HFFc6 (cell line): ENCODE measurements at regions not wholly inside any gene's neighbourhood (a gene's known extent, or its start where the extent isn't known, plus 50 kb on each side); places are given as distances from the start of the nearest gene placed in this dataset.

Experiments
- DNase-seq: peaks from one replicate; pipeline ENCODE4 v3.0.0-alpha.2; 2018
- H3K27ac Mint-ChIP-seq: 2 replicates; pipeline ENCODE4 v1.8.0; 2020; ENCODE audit warnings: mild to moderate bottlenecking, mixed read lengths
- H3K27me3 Mint-ChIP-seq: 2 replicates; pipeline ENCODE4 v1.8.0; 2021; ENCODE audit warnings: mild to moderate bottlenecking, moderate library complexity, mixed read lengths; ENCODE audit not compliant: insufficient read depth
- H3K36me3 Mint-ChIP-seq: 2 replicates; pipeline ENCODE4 v1.8.0; 2021; ENCODE audit warnings: low read depth, mixed read lengths
- H3K4me1 Mint-ChIP-seq: 2 replicates; pipeline ENCODE4 v1.8.0; 2020; ENCODE audit warnings: low read depth, mixed read lengths
- H3K4me3 Mint-ChIP-seq: 2 replicates; pipeline ENCODE4 v1.8.0; 2020; ENCODE audit warnings: mild to moderate bottlenecking, moderate library complexity, mixed read lengths
- H3K9me3 Mint-ChIP-seq: 2 replicates; pipeline ENCODE4 v1.8.0; 2020; ENCODE audit warnings: mild to moderate bottlenecking, mixed read lengths
- CTCF ChIP-seq: fragments of 200-600 bp; sonication (generic); IDR thresholded peaks from 2 replicates; pipeline ENCODE4 v1.5.0; 2021; ENCODE audit warnings: antibody characterized with exemption, mild to moderate bottlenecking

- H3K36me3 Mint-ChIP-seq = peaks cover 4% of the 10 kb centered on the region; the same call in 1 of the 2 replicates
- DNase-seq = no peak
- no peaks in the 10 kb centered on the region for H3K4me1 Mint-ChIP-seq
- H3K27me3 Mint-ChIP-seq = no peaks in the 10 kb centered on the region
- H3K9me3 Mint-ChIP-seq = peaks cover 44% of the 10 kb centered on the region
- no peak overlapping the region for H3K27ac Mint-ChIP-seq
- no peak overlapping the region for H3K4me3 Mint-ChIP-seq
- no peak for TF ChIP-seq CTCF
These were observed 1065.8 kb downstream of the REEP3 start for GRCh38 chr10:64586934-64587503.

- peaks cover 21% of the 10 kb centered on the region for H3K9me3 Mint-ChIP-seq
These were observed 1072.9 kb downstream of the REEP3 start for GRCh38 chr10:64594072-64594471.

GRCh38 chr10:64598600-64598999, 1077.4 kb downstream of the REEP3 start:
- Mint-ChIP-seq H3K4me1 (no peaks in the 10 kb centered on the region), H3K4me3 (no peak overlapping the region), H3K27ac (no peak overlapping the region), H3K36me3 (no peaks in the 10 kb centered on the region), H3K9me3 (peaks cover 13% of the 10 kb centered on the region), H3K27me3 (no peaks in the 10 kb centered on the region)
- no peak for DNase-seq
- no peak for TF ChIP-seq CTCF

More at GRCh38 chr10:64594072-64594471, 1072.9 kb downstream of the REEP3 start:
- DNase-seq = no peak
- Mint-ChIP-seq H3K36me3 (peaks cover 4% of the 10 kb centered on the region; the same call in 1 of the 2 replicates), H3K27me3 (no peaks in the 10 kb centered on the region), H3K4me3 (no peak overlapping the region), H3K4me1 (no peaks in the 10 kb centered on the region), H3K27ac (no peak overlapping the region)
- TF ChIP-seq CTCF = no peak

- Mint-ChIP-seq H3K9me3 (peaks cover 27% of the 10 kb centered on the region), H3K27ac (no peak overlapping the region), H3K36me3 (no peaks in the 10 kb centered on the region), H3K27me3 (peaks cover under 1% of the 10 kb centered on the region; the same call in 1 of the 2 replicates), H3K4me1 (no peaks in the 10 kb centered on the region), H3K4me3 (no peak overlapping the region)
- DNase-seq = no peak
- TF ChIP-seq CTCF = no peak
These were observed 1080.1 kb downstream of the REEP3 start for GRCh38 chr10:64601298-64601697.

GRCh38 chr10:64617085-64617484, 1095.9 kb downstream of the REEP3 start:
- no peak for DNase-seq
- Mint-ChIP-seq H3K36me3 (no peaks in the 10 kb centered on the region), H3K4me3 (no peak overlapping the region), H3K4me1 (no peaks in the 10 kb centered on the region), H3K27ac (no peak overlapping the region), H3K27me3 (no peaks in the 10 kb centered on the region), H3K9me3 (peaks cover 20% of the 10 kb centered on the region)
- no peak for TF ChIP-seq CTCF

GRCh38 chr10:64619102-64619501, 1097.9 kb downstream of the REEP3 start:
- TF ChIP-seq CTCF = no peak
- peaks cover 20% of the 10 kb centered on the region for H3K9me3 Mint-ChIP-seq
- no peak overlapping the region for H3K4me3 Mint-ChIP-seq
- H3K36me3 Mint-ChIP-seq = no peaks in the 10 kb centered on the region
- H3K27me3 Mint-ChIP-seq = no peaks in the 10 kb centered on the region
- no peak overlapping the region for H3K27ac Mint-ChIP-seq
- no peaks in the 10 kb centered on the region for H3K4me1 Mint-ChIP-seq
- no peak for DNase-seq
